HG02571 (cell line): ENCODE measurements at regions not wholly inside any gene's neighbourhood (a gene's known extent, or its start where the extent isn't known, plus 50 kb on each side); places are given as distances from the start of the nearest gene placed in this dataset.
"Not testable (repeated sequence)": the region's sequence is repeated elsewhere in the genome, so short reads cannot be mapped to it uniquely, and the experiment has no call there.

ENCODE experiments used
- ATAC-seq: cut with Tn5 transposase; IDR thresholded peaks from one replicate; pipeline ENCODE4 v1.9.1; 2021; ENCODE audit warnings: mild to moderate bottlenecking, moderate library complexity; ENCODE audit not compliant: unreplicated experiment

GRCh38 chr6:66258731-66259487, 551.9 kb upstream of the EYS start:
- not testable (repeated sequence) for ATAC-seq

GRCh38 chr6:66245231-66245630, 538.2 kb upstream of the EYS start:
- ATAC-seq, result no peak

GRCh38 chr6:66238851-66239250, 531.8 kb upstream of the EYS start:
- ATAC-seq, result no peak

GRCh38 chr6:66232890-66233289, 525.9 kb upstream of the EYS start:
- no peak for ATAC-seq

GRCh38 chr6:66230591-66230990, 523.6 kb upstream of the EYS start:
- ATAC-seq, result no peak

- no peak for ATAC-seq
These were observed 519.1 kb upstream of the EYS start for GRCh38 chr6:66226109-66226508.

- no peak for ATAC-seq
These were observed 503.9 kb upstream of the EYS start for GRCh38 chr6:66210964-66211363.

GRCh38 chr6:66200390-66200789, 493.4 kb upstream of the EYS start:
- ATAC-seq, result no peak

- ATAC-seq, result no peak
These were observed 492.1 kb upstream of the EYS start for GRCh38 chr6:66199171-66199570.

GRCh38 chr6:66198062-66198624, 491.1 kb upstream of the EYS start:
- no peak for ATAC-seq

- ATAC-seq, result no peak
These were observed 483.8 kb upstream of the EYS start for GRCh38 chr6:66190858-66191257.

- ATAC-seq, result no peak
These were observed 482.9 kb upstream of the EYS start for GRCh38 chr6:66189915-66190314.

- no peak for ATAC-seq
These were observed 479.7 kb upstream of the EYS start for GRCh38 chr6:66186756-66187155.

- ATAC-seq, result no peak
These were observed 477.1 kb upstream of the EYS start for GRCh38 chr6:66184091-66184490.

GRCh38 chr6:66179361-66179760, 472.3 kb upstream of the EYS start:
- no peak for ATAC-seq

GRCh38 chr6:66173587-66173986, 466.6 kb upstream of the EYS start:
- ATAC-seq, result no peak

- not testable (repeated sequence) for ATAC-seq
These were observed 459.7 kb upstream of the EYS start for GRCh38 chr6:66166713-66167112.

- no peak for ATAC-seq
These were observed 454.6 kb upstream of the EYS start for GRCh38 chr6:66161546-66162108.

GRCh38 chr6:66159937-66160336, 452.9 kb upstream of the EYS start:
- no peak for ATAC-seq

- ATAC-seq, result no peak
These were observed 446.2 kb upstream of the EYS start for GRCh38 chr6:66153247-66153646.

- no peak for ATAC-seq
These were observed 442.1 kb upstream of the EYS start for GRCh38 chr6:66149132-66149531.

- no peak for ATAC-seq
These were observed 438.8 kb upstream of the EYS start for GRCh38 chr6:66145867-66146266.
